LNCAP (cell line): ENCODE measurements at regions not wholly inside any gene's neighbourhood (a gene's known extent, or its start where the extent isn't known, plus 50 kb on each side); places are given as distances from the start of the nearest gene placed in this dataset.

ENCODE experiments used
- CTCF ChIP-seq: fragments of 450-650 bp; IDR thresholded peaks from 2 replicates; pipeline ENCODE4 v1.5.1; 2017; ENCODE audit warnings: mild to moderate bottlenecking

- no peak for TF ChIP-seq CTCF
Observed at GRCh38 chr5:128765448-128766061, 199.7 kb upstream of the SLC27A6 start.

GRCh38 chr5:128766406-128766805, 198.9 kb upstream of the SLC27A6 start:
- no peak for TF ChIP-seq CTCF

GRCh38 chr5:128770907-128771306, 194.4 kb upstream of the SLC27A6 start:
- TF ChIP-seq CTCF = no peak

GRCh38 chr5:128772356-128772755, 192.9 kb upstream of the SLC27A6 start:
- no peak for TF ChIP-seq CTCF

GRCh38 chr5:128773378-128773777, 191.9 kb upstream of the SLC27A6 start:
- no peak for TF ChIP-seq CTCF

- no peak for TF ChIP-seq CTCF
Observed at GRCh38 chr5:128774605-128775004, 190.7 kb upstream of the SLC27A6 start.

- TF ChIP-seq CTCF = no peak
Observed at GRCh38 chr5:128775558-128775957, 189.7 kb upstream of the SLC27A6 start.

GRCh38 chr5:128777052-128777451, 188.2 kb upstream of the SLC27A6 start:
- TF ChIP-seq CTCF = no peak
